Breast epithelium (tissue), 4 donors: ENCODE measurements at regions not wholly inside any gene's neighbourhood (a gene's known extent, or its start where the extent isn't known, plus 50 kb on each side); places are given as distances from the start of the nearest gene placed in this dataset.
"Not testable (repeated sequence)": the region's sequence is repeated elsewhere in the genome, so short reads cannot be mapped to it uniquely, and the experiment has no call there.

Experiments
- DNase-seq, 2 donors: peaks; one replicate each; pipeline ENCODE4 v3.0.0-alpha.2; 2019; ENCODE audit warnings: low spot score in 2 of 2
- H3K27ac ChIP-seq, 2 donors: fragments of 200-600 bp; sonication (generic) in 1 of 2; one replicate each; pipeline ENCODE4 v1.5.1; 2016 to 2019; ENCODE audit warnings: mild to moderate bottlenecking in 1 of 2
- H3K27me3 ChIP-seq, 2 donors: fragments of 200-600 bp; sonication (generic) in 1 of 2; one replicate each; pipeline versions ENCODE4 v1.5.1 to v1.6.0; 2017 to 2019; ENCODE audit warnings: control low read depth in 1 of 2, mild to moderate bottlenecking in 1 of 2
- H3K36me3 ChIP-seq: fragments of 200-600 bp; one replicate; pipeline ENCODE4 v1.5.1; 2019
- H3K4me1 ChIP-seq, 2 donors: fragments of 200-600 bp; sonication (generic); one replicate each; pipeline ENCODE4 v1.5.1; 2016 to 2019; ENCODE audit warnings: control low read depth in 1 of 2
- H3K4me3 ChIP-seq, 3 donors: fragments of 200-600 bp; sonication (generic); 1 replicate in 2 of 3; 2 replicates in 1 of 3; pipeline ENCODE4 v1.5.1; 2016 to 2019; ENCODE audit warnings: mild to moderate bottlenecking in 3 of 3, moderate library complexity in 2 of 3
- H3K9me3 ChIP-seq, 2 donors: fragments of 200-600 bp; sonication (generic) in 1 of 2; one replicate each; pipeline ENCODE4 v1.5.1; 2016 to 2019; ENCODE audit warnings: control low read depth in 1 of 2
- CTCF ChIP-seq, 3 donors: fragments of 450-650 bp; IDR thresholded peaks; one replicate each; pipeline ENCODE4 v1.5.1; 2016 to 2017; ENCODE audit warnings: antibody characterized with exemption in 3 of 3, mild to moderate bottlenecking in 3 of 3, moderate library complexity in 3 of 3
- POLR2A ChIP-seq: fragments of 450-650 bp; IDR thresholded peaks from one replicate; pipeline ENCODE4 v1.6.1; 2016; ENCODE audit warnings: antibody characterized with exemption, mild to moderate bottlenecking, moderate library complexity
- POLR2AphosphoS5 ChIP-seq, 3 donors: sonication (generic); formaldehyde crosslinking; IDR thresholded peaks; one replicate each; pipeline ENCODE4 v1.6.1; 2017; ENCODE audit warnings: antibody characterized with exemption in 3 of 3
- intact Hi-C: fragments of 100-400 bp; cut with DNase I; formaldehyde crosslinking; loops from one replicate; pipeline ENCODE4 v1.15.1; 2023; ENCODE audit warnings: low total_unique reads

- no peak for DNase-seq
- no peak overlapping the region for H3K27ac ChIP-seq
- no peaks in the 10 kb centered on the region for H3K27me3 ChIP-seq
- no peaks in the 10 kb centered on the region for H3K9me3 ChIP-seq
- TF ChIP-seq CTCF (IDR thresholded peaks at IDR 0.05): no peak
- no peaks in the 10 kb centered on the region for H3K4me1 ChIP-seq
- no peaks in the 10 kb centered on the region for H3K36me3 ChIP-seq
- intact Hi-C loops: no loop called here
- no peak overlapping the region for H3K4me3 ChIP-seq
Observed at GRCh38 chr20:10114598-10114997, 79.8 kb downstream of the ANKEF1 start.

- intact Hi-C loops: no loop called here
- DNase-seq: no peak
- no peak overlapping the region for H3K27ac ChIP-seq
- TF ChIP-seq POLR2AphosphoS5 (IDR thresholded peaks at IDR 0.05) (no peak), CTCF (IDR thresholded peaks at IDR 0.05) (no peak), POLR2A (no peak)
- H3K36me3 ChIP-seq: no peaks in the 10 kb centered on the region
- H3K4me1 ChIP-seq: no peaks in the 10 kb centered on the region
- no peaks in the 10 kb centered on the region for H3K9me3 ChIP-seq
- no peak overlapping the region for H3K4me3 ChIP-seq
- H3K27me3 ChIP-seq: no peaks in the 10 kb centered on the region
Observed at GRCh38 chr20:10115021-10115420, 80.2 kb downstream of the ANKEF1 start.

- no peaks in the 10 kb centered on the region for H3K27me3 ChIP-seq
- DNase-seq: no peak
- H3K9me3 ChIP-seq: peaks cover 0 to 2% of the 10 kb centered on the region in 2 donors
- intact Hi-C loops: no loop called here
- TF ChIP-seq CTCF (IDR thresholded peaks at IDR 0.05) (no peak), POLR2AphosphoS5 (IDR thresholded peaks at IDR 0.05) (no peak), POLR2A (no peak)
- H3K4me3 ChIP-seq: no peak overlapping the region
- no peak overlapping the region for H3K27ac ChIP-seq
- H3K36me3 ChIP-seq: no peaks in the 10 kb centered on the region
- no peaks in the 10 kb centered on the region for H3K4me1 ChIP-seq
Observed at GRCh38 chr20:10119336-10119735, 84.5 kb downstream of the ANKEF1 start.

- H3K36me3 ChIP-seq, H3K4me3 ChIP-seq, intact Hi-C loops, H3K27ac ChIP-seq, H3K27me3 ChIP-seq, H3K4me1 ChIP-seq, DNase-seq: not testable (repeated sequence)
- peaks cover 0 to 13% of the 10 kb centered on the region in 2 donors for H3K9me3 ChIP-seq
Observed at GRCh38 chr20:10124883-10125282, 90.1 kb downstream of the ANKEF1 start.

GRCh38 chr20:10125757-10126156 lies 91.0 kb downstream of the ANKEF1 start:
- H3K27ac ChIP-seq: no peak overlapping the region
- no peaks in the 10 kb centered on the region for H3K4me1 ChIP-seq
- peaks cover 0 to 13% of the 10 kb centered on the region in 2 donors for H3K9me3 ChIP-seq
- no peak for DNase-seq
- TF ChIP-seq POLR2AphosphoS5 (IDR thresholded peaks at IDR 0.05): no peak
- no peak for TF ChIP-seq CTCF (IDR thresholded peaks at IDR 0.05)
- no peak for TF ChIP-seq POLR2A
- no peak overlapping the region for H3K4me3 ChIP-seq
- no peaks in the 10 kb centered on the region for H3K27me3 ChIP-seq
- intact Hi-C loops: no loop called here
- H3K36me3 ChIP-seq: no peaks in the 10 kb centered on the region

- no peaks in the 10 kb centered on the region for H3K36me3 ChIP-seq
- no peak overlapping the region for H3K4me3 ChIP-seq
- peaks cover 0 to 7% of the 10 kb centered on the region in 2 donors for H3K9me3 ChIP-seq
- H3K27ac ChIP-seq: no peak overlapping the region
- no peaks in the 10 kb centered on the region for H3K4me1 ChIP-seq
- no peak for TF ChIP-seq CTCF (IDR thresholded peaks at IDR 0.05)
- TF ChIP-seq POLR2A: no peak
- no peak for TF ChIP-seq POLR2AphosphoS5 (IDR thresholded peaks at IDR 0.05)
- no peak for DNase-seq
- H3K27me3 ChIP-seq: no peaks in the 10 kb centered on the region
- intact Hi-C loops: no loop called here
Observed at GRCh38 chr20:10129749-10130148, 88.9 kb upstream of the SNAP25 start.
